AG10803 (cell line): ENCODE measurements at regions not wholly inside any gene's neighbourhood (a gene's known extent, or its start where the extent isn't known, plus 50 kb on each side); places are given as distances from the start of the nearest gene placed in this dataset.

ENCODE experiments used
- DNase-seq: peaks from one replicate; pipeline ENCODE4 v3.0.0; 2010; ENCODE audit warnings: low read depth
- H3K4me3 ChIP-seq: 2 replicates; pipeline ENCODE4 v1.5.1; 2011; ENCODE audit warnings: mild to moderate bottlenecking, low read length, control low read depth
- TF ChIP-seq, protein P1 (sequence below): conservative IDR thresholded peaks from 2 replicates; pipeline ENCODE4 v1.5.1; 2011; ENCODE audit warnings: mild to moderate bottlenecking, low read length, control low read depth, inconsistent platforms

DNA sequence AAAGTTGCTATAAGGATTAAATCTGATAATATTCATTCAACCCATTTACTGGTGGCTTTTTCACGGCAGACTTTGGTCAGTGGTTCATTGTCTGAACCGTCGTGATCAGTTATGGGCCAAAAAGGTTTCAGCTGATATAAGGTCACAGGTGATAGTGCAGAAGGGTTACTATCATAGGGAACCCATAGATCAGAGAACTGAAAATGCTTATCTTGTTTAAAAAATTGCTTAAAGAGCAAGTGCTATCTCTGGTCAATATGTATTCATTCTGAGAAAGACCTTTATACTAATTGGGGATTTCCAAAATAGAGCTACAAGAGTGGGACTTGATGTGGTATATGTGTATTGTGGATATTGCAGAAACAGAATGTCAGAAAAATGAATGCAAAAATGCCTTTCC, 147.8 kb upstream of the SEMA3E start:
- TF ChIP-seq, protein P1, sequence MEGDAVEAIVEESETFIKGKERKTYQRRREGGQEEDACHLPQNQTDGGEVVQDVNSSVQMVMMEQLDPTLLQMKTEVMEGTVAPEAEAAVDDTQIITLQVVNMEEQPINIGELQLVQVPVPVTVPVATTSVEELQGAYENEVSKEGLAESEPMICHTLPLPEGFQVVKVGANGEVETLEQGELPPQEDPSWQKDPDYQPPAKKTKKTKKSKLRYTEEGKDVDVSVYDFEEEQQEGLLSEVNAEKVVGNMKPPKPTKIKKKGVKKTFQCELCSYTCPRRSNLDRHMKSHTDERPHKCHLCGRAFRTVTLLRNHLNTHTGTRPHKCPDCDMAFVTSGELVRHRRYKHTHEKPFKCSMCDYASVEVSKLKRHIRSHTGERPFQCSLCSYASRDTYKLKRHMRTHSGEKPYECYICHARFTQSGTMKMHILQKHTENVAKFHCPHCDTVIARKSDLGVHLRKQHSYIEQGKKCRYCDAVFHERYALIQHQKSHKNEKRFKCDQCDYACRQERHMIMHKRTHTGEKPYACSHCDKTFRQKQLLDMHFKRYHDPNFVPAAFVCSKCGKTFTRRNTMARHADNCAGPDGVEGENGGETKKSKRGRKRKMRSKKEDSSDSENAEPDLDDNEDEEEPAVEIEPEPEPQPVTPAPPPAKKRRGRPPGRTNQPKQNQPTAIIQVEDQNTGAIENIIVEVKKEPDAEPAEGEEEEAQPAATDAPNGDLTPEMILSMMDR: no peak
- DNase-seq: no peak
- no peak overlapping the region for H3K4me3 ChIP-seq

DNA sequence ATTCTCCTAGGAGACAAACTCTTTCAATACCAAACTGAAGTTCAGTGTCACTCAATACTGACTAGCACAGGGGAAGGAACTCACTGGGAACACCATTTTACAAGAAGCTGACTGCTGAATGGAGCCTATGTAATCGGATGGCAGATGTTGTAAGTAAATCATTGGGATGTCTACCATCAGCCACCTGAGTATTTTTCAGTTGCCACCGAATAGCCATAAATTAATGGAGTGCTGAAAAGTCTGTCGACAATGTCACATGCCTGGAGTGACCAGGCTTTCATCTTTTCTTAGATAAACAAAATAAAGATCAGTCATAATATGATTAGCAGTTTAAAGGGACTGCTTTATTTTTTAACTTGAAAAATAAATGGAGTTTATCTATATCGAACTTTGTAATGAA, 145.9 kb upstream of the SEMA3E start:
- DNase-seq: no peak
- no peak overlapping the region for H3K4me3 ChIP-seq
- TF ChIP-seq, protein P1: no peak

DNA sequence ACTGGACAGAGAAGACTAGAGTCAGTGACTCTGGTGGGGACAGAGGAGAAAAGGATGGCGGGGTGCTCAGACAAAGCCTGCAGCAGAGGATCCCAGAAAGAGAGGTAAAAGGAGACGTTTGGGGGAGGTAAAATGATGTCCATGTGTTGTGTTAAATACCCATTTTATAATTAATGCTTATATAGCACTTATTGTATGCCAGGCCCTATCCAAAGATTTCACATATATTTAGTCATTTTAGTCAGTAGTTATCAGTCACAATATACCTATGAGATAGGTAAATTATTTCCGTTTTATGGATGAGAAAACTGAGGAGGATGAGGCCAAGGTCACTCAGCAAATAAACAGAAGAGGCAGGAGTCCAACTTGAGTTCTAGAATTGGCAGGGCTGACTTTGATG, 144.6 kb upstream of the SEMA3E start:
- DNase-seq: no peak
- H3K4me3 ChIP-seq: no peak overlapping the region
- TF ChIP-seq, protein P1: no peak

DNA sequence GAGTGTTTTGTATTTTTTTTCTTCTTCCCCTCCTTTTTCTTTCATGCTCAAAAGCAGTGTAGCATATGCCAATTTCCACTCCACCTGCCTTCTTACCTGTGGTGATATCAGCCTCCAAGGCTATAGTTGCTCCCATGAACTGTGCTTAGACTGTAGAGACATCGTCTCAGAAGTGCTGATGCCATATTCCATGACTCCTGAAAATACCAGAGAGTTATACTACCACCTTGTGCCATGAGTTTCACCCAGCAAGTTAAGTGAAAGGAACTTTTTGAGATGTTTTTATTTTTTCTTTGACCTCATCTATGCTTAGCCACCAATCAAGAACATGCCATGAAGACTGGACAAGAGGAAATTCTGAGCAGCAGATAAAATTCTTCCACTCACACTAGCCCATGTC, 142.8 kb upstream of the SEMA3E start:
- TF ChIP-seq, protein P1: no peak
- DNase-seq: no peak
- no peak overlapping the region for H3K4me3 ChIP-seq

DNA sequence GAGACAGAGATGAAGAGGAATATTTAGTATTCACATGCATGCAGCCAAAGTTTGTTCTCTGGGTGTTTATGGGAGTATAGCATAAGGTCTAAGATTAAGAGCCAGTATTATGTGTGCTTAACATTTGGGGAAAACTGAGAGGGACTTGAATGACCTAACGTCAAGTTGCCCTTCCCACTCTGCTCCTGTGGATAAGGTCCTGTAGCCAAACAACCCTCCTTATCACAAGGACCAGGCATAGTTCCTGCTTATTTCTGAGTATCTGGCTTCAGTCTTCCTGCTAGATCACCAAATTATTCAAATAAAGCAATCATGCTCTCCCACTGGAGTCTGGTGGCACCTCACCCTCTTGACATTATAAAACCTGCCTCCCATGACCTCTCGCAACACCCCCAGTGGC, 137.9 kb upstream of the SEMA3E start:
- DNase-seq: no peak
- H3K4me3 ChIP-seq: no peak overlapping the region
- TF ChIP-seq, protein P1: no peak

DNA sequence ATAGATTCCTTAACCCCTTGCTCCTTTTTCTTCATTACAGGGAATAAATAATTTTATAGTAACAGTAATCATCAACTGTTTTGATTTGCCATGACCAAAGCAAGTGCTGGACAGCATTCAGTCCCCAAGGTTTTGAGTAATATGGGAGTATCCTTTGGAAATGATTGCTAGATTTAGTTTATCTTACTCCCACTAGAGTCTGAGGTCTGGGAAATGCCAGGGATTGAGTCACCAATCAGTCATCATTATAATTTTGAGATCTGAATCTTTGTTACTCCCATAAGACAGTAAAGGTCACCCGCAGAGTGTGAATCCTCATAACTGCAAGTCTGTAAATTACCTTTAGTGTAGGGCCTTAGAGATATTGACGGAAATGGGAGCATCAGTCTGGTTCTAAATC, 133.7 kb upstream of the SEMA3E start:
- TF ChIP-seq, protein P1: no peak
- no peak for DNase-seq
- H3K4me3 ChIP-seq: no peak overlapping the region

DNA sequence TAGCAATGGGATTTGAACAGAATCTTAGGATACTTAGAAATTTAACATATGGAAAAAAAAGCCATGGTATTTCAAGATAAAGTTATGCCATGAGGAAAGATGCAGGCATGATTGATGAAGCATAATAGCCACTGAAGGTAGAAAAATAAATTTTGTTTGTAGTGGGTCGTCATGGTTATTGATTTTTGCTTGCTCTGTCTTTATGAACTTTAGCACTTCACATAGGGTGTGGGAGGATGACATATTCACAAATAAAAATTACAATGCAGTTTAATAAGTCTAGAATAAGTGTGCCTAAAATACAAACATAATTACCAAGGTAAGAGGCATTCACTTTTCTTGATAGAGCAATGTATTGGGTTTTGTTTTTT, 129.1 kb upstream of the SEMA3E start:
- TF ChIP-seq, protein P1: no peak
- no peak for DNase-seq
- H3K4me3 ChIP-seq: no peak overlapping the region
